Mucosa of stomach (tissue), 1 donor: ENCODE measurements at regions not wholly inside any gene's neighbourhood (a gene's known extent, or its start where the extent isn't known, plus 50 kb on each side); places are given as distances from the start of the nearest gene placed in this dataset.

Source experiments
- H3K27me3 ChIP-seq: one replicate; pipeline ENCODE4 v1.7.0; 2013; ENCODE audit warnings: mild to moderate bottlenecking, low read length; ENCODE audit not compliant: control insufficient read depth, insufficient read depth
- H3K36me3 ChIP-seq: one replicate; pipeline ENCODE4 v1.7.0; 2013; ENCODE audit warnings: low read length; ENCODE audit not compliant: control insufficient read depth, insufficient read depth
- H3K4me1 ChIP-seq: one replicate; pipeline ENCODE4 v1.7.0; 2013; ENCODE audit warnings: mild to moderate bottlenecking, low read length; ENCODE audit not compliant: control insufficient read depth, insufficient read depth
- H3K4me3 ChIP-seq: one replicate; pipeline ENCODE4 v1.7.0; 2013; ENCODE audit warnings: low read length
- H3K9ac ChIP-seq: one replicate; pipeline ENCODE4 v1.7.0; 2013; ENCODE audit warnings: mild to moderate bottlenecking, low read length, moderate library complexity
- H3K9me3 ChIP-seq: one replicate; pipeline ENCODE4 v1.7.0; 2013; ENCODE audit warnings: mild to moderate bottlenecking, low read length, moderate library complexity; ENCODE audit not compliant: control insufficient read depth
- donor health status: Pancreatic carcinoma.

DNA sequence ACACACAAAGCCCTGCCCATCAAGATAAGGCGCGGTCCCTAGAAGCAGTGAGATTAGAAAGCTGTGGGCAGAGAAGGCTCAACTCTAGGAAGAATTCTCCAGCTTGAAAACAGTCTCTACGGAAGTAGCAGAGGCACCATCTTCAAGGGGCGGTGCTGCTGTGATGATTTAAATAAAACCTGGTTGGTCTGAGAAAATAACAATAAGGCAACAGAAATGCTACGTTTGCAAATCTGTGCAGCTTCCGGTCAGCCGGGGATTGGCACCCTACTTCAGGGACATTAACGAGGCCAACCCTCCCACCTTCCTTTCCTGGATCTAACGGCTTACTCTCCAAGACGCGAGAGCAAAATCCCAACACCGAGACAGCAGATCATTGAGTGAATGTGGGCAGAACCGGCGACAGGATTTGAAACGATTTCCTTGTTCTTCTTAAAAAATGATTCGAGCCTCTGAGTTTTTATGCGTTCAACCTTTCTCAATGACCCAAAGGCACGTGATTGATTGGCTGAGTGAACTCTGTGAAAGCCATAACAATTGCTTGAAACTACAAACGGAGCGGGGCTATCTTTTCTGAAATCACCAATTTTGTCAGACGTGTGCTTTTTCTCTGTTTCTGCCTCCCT, 93.7 kb upstream of the ZNF516 start:
- no peaks in the 10 kb centered on the region for H3K36me3 ChIP-seq
- no peaks in the 10 kb centered on the region for H3K9me3 ChIP-seq
- no peaks in the 10 kb centered on the region for H3K27me3 ChIP-seq
- H3K4me3 ChIP-seq = no peak overlapping the region
- peak overlapping the region; percentile 18 for H3K9ac ChIP-seq
- peaks cover 8% of the 10 kb centered on the region for H3K4me1 ChIP-seq

- Histone ChIP-seq H3K9me3 (no peaks in the 10 kb centered on the region), H3K4me3 (no peak overlapping the region), H3K4me1 (peaks cover 8% of the 10 kb centered on the region), H3K27me3 (no peaks in the 10 kb centered on the region), H3K36me3 (no peaks in the 10 kb centered on the region), H3K9ac (no peak overlapping the region)
Observed at GRCh38 chr18:76587879-76588271, 92.8 kb upstream of the ZNF516 start.

GRCh38 chr18:76587147-76587878, 92.3 kb upstream of the ZNF516 start:
- Histone ChIP-seq H3K36me3 (no peaks in the 10 kb centered on the region), H3K9me3 (no peaks in the 10 kb centered on the region), H3K4me1 (peaks cover 8% of the 10 kb centered on the region), H3K4me3 (no peak overlapping the region), H3K27me3 (no peaks in the 10 kb centered on the region), H3K9ac (no peak overlapping the region)

GRCh38 chr18:76584414-76585310, 89.6 kb upstream of the ZNF516 start:
- Histone ChIP-seq H3K9me3 (no peaks in the 10 kb centered on the region), H3K4me3 (no peak overlapping the region), H3K4me1 (peaks cover 8% of the 10 kb centered on the region)

GRCh38 chr18:76581261-76581660, 86.2 kb upstream of the ZNF516 start:
- Histone ChIP-seq H3K36me3 (no peaks in the 10 kb centered on the region), H3K27me3 (peaks cover 16% of the 10 kb centered on the region), H3K9ac (no peak overlapping the region), H3K9me3 (no peaks in the 10 kb centered on the region), H3K4me1 (no peaks in the 10 kb centered on the region), H3K4me3 (no peak overlapping the region)

More at GRCh38 chr18:76584414-76585310, 89.6 kb upstream of the ZNF516 start:
- H3K9ac ChIP-seq = no peak overlapping the region
- H3K36me3 ChIP-seq = no peaks in the 10 kb centered on the region
- H3K27me3 ChIP-seq = peaks cover 8% of the 10 kb centered on the region

GRCh38 chr18:76580288-76580962, 85.4 kb upstream of the ZNF516 start:
- Histone ChIP-seq H3K9me3 (no peaks in the 10 kb centered on the region), H3K4me1 (no peaks in the 10 kb centered on the region), H3K4me3 (no peak overlapping the region), H3K27me3 (peaks cover 16% of the 10 kb centered on the region), H3K9ac (no peak overlapping the region), H3K36me3 (no peaks in the 10 kb centered on the region)

DNA sequence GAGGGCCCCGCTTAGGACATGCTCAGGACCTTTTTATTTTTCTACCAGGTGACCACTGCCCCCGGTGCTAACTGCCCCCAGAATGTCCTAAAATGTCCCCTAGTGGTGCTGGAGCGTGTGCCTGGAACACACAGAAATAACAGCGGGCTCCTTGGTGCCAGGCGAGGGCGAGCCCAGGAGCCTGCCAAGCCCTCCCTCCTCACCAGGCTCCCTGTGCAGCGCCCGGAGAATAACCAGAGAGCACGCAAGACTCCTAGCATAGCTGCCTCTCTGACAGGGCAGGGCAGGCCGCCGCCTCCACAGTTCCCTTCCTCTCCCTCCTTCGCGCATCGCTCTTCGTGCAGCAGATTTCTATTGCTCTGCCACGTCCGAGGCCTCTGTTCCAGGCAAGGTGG, 84.3 kb upstream of the ZNF516 start:
- no peaks in the 10 kb centered on the region for H3K9me3 ChIP-seq
- no peaks in the 10 kb centered on the region for H3K4me1 ChIP-seq
- H3K36me3 ChIP-seq = no peaks in the 10 kb centered on the region
- no peak overlapping the region for H3K9ac ChIP-seq
- H3K27me3 ChIP-seq = peaks cover 16% of the 10 kb centered on the region
- no peak overlapping the region for H3K4me3 ChIP-seq

DNA sequence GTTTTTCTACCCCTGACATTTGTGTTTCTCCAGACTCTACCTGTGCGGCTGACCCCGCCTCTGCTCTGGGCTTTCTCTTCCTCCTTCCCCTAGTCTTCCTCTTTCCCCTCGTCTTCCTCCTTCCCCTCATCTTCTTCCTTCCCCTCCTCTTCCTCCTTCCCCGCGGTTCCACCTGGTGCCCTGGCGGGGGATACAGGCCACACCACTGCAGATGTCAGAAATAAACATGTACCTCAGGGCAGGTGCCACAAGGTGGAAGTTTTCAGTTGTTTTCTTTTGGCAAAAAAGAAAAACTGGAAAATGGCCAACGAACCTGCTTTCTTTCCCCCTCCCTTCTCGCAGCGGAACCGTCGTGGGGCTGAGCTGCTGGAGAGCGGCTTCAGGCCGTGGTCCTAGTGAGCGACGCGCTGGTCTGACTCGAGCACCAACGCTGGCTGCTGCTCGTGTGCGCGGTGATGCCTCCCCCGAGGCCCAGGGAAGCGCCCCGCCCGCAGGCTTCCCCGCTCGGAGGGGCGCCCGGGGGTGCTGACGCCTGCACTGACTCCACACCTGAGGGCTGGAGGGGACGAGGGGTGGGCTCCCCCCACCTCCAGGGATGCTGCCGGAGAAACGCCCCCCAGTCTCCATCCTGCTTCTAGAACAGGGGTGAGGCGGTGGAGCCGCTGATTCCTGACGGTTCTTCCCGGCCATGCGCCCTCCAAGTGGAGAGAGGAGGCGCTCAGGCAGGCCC, 83.7 kb upstream of the ZNF516 start:
- H3K9me3 ChIP-seq = no peaks in the 10 kb centered on the region
- no peaks in the 10 kb centered on the region for H3K36me3 ChIP-seq
- no peak overlapping the region for H3K4me3 ChIP-seq
- H3K9ac ChIP-seq = no peak overlapping the region
- no peaks in the 10 kb centered on the region for H3K4me1 ChIP-seq
- H3K27me3 ChIP-seq = peaks cover 16% of the 10 kb centered on the region

DNA sequence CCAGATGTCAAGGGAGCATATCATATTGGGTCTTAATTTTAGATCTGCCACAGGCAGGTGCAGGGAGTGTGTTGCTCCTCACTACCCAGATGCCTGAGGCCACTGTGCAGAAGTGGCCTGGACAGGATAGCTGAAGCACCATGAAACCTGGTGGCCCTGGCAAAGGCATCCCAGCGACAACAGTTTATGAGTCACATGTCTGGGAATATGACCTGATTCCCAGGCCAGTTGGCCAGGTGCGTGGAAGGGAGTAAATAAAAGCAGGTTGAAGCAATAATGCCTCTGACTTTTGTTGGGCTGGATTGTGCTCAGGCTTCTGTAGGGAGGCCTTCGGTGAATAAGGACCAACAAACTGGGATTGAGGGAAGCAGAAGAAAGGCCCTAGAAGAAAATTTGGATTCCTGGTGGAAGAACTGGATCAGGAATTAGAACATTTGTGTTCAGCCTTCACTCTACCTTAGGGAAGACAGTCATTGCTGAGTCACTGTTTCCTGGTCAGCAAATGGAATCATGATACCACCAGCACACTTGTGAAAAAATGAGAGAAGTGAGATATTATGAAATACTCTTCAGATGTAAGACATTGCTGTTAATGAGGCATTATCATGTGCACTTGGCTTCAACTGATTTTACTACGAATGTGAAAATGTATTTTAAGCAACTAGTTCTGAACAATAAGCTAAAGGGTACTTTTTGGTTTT, 78.4 kb upstream of the ZNF516 start:
- no peak overlapping the region for H3K9ac ChIP-seq
- H3K4me1 ChIP-seq = no peaks in the 10 kb centered on the region
- no peaks in the 10 kb centered on the region for H3K9me3 ChIP-seq
- H3K4me3 ChIP-seq = no peak overlapping the region
- H3K36me3 ChIP-seq = no peaks in the 10 kb centered on the region
- H3K27me3 ChIP-seq = no peaks in the 10 kb centered on the region

DNA sequence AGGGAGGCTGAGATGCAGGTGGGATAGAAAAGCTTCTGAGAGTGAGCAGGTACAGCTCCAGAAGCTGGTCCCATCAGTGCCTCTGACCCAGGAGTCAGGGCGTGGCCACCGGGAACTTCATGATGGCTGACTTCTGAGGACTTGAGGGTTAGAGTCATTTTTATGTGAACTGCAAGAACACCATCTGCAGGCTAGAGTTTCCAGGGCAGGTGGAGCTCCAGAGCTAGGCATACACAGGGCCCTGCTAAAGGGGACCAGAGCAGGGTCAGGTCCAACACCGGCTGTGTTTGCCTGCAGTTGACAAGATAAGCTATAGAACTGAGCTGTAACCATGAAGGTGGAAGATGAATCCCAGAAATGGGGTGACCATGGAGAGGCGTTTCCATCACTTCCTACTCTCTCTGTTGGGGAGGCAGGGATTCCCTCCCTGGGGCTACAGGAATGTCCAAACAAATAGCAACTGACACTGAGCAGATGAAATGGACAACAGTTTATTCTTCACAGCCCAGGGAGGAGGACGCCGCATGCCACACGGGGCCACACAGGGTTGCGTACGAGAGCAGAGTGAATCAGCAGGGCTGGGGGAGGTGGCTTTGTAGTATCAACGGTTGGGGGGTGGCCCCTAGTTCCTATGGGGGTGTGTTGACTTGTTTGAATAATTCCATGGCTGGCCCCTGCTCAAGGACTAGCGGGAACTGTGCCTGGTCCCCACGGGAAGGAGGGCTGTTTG, 77.6 kb upstream of the ZNF516 start:
- Histone ChIP-seq H3K4me1 (no peaks in the 10 kb centered on the region), H3K9me3 (no peaks in the 10 kb centered on the region), H3K27me3 (no peaks in the 10 kb centered on the region), H3K9ac (no peak overlapping the region), H3K36me3 (no peaks in the 10 kb centered on the region), H3K4me3 (no peak overlapping the region)
